ENCODE measurements at regions not wholly inside any gene's neighbourhood (a gene's known extent, or its start where the extent isn't known, plus 50 kb on each side); places are given as distances from the start of the nearest gene placed in this dataset.
"Not testable (repeated sequence)": the region's sequence is repeated elsewhere in the genome, so short reads cannot be mapped to it uniquely, and the experiment has no call there.

DNA sequence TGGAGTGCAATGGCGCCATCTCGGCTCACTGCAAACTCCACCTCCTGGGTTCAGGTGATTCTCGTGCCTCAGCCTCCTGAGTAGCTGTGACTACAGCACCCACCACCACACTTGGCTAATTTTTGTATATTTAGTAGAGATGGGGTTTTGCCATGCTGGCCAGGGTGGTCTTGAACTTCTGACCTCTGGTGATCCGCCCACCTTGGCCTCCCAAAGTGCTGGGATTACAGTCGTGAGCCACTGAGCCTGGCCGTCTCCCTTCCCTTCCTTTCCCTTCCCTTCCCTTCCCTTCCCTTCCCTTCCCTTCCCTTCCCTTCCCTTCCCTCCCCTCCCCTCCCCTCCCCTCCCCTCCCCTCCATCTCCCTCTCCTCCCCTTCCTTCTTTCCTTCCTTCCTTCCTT, 248.9 kb downstream of the NPIPA7 start:
- H3K27me3 ChIP-seq (replicated peaks; ENCODE audit: insufficient read depth); H3K4me1 ChIP-seq (replicated peaks); H3K9me3 ChIP-seq; H3K4me3 ChIP-seq; H3K36me3 ChIP-seq; DNase-seq (ENCODE audit: low spot score); intact Hi-C loops (cut with DNase I); H3K27ac ChIP-seq: not testable (repeated sequence)
- WGBS = 84% methylated on average over 6 of the region's 6 CpGs

DNA sequence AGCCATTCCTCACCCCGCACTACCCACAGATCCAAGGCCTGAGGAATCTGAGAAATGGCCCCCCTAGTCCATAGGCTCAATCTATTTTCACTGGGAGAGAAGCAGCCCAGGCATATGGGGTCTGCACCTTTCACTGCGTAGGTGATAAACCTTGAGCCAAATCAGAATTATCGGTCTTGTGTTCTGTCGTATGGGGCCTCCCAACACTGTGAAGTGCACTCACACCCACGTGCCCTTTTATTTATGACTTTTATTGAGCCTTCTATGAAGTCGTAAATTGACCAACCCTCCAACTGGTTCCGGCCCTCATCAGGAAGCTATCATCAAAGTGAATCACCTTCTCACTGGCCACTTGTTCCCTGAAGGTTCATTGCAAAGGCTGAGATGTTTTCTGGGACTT, 259.3 kb downstream of the NPIPA7 start:
- H3K27ac ChIP-seq; DNase-seq (ENCODE audit: low spot score); intact Hi-C loops (cut with DNase I); H3K36me3 ChIP-seq; H3K9me3 ChIP-seq; H3K27me3 ChIP-seq (replicated peaks; ENCODE audit: insufficient read depth); H3K4me3 ChIP-seq; H3K4me1 ChIP-seq (replicated peaks): not testable (repeated sequence)
- WGBS = 20% methylated on average over 7 of the region's 7 CpGs

DNA sequence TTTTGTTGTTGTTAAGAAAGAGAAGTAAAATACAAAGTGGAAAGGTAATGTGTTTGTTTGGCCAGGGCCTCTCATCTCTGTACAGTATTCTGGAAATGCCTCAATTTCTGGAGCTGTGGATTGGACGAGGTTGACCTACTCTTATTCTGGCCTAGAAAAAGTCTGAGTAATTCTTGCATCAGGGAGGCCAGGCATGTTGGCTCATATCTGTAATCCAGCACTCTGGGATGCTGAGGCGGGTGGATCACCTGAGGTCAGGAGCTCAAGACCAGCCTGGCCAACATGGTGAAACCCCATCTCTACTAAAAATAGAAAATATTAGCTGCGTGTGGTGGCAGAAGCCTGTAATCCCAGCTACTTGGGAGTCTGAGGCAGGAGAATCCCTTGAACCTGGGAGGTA, 259.8 kb downstream of the NPIPA7 start:
- H3K27ac ChIP-seq; intact Hi-C loops (cut with DNase I); DNase-seq (ENCODE audit: low spot score); H3K27me3 ChIP-seq (replicated peaks; ENCODE audit: insufficient read depth); H3K36me3 ChIP-seq; H3K9me3 ChIP-seq; H3K4me1 ChIP-seq (replicated peaks); H3K4me3 ChIP-seq: not testable (repeated sequence)
- WGBS = 81% methylated on average over 3 of the region's 3 CpGs

DNA sequence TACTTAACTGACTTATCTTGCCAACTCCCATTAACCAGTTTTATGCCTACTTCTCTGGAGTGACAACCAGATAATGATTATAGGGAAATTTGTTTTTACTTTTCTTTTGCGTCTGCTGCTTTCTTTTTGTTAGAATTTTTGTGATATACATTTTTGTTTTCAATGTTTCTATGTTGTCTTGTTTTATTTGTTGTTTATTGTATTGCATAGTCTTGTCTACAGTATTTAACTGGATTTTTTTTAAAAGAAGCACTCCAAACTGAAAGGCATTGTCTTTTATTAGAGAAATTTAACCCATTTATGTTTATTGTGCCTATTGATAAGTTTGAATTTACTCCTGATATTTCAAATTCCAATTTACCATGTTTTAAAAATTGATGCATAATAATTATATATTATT, 264.9 kb downstream of the NPIPA7 start:
- H3K36me3 ChIP-seq; intact Hi-C loops (cut with DNase I); H3K9me3 ChIP-seq; H3K27me3 ChIP-seq (replicated peaks; ENCODE audit: insufficient read depth); H3K27ac ChIP-seq; DNase-seq (ENCODE audit: low spot score); H3K4me1 ChIP-seq (replicated peaks); H3K4me3 ChIP-seq: not testable (repeated sequence)
- WGBS = 94% methylated on average over 1 of the region's 1 CpG

DNA sequence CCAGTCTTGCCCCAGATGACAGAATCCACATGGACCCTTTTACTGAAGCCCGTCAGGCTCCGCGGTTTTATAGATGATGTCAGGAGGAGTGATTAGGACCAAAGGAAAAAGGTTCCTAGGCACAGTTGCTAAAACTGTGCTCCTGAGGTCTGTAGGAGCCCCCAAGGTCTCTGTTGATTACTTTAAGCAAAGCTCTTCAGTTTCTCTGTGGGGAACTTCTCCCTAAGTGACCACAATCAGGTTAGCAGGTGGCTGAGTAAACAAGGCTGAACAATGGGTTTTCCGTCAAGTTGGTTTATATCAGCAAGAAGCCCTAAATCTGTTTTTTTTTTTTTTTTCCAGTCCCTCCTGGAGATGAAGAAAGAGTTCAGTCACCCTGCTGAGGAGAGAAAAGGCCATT, 269.1 kb downstream of the NPIPA7 start:
- H3K27ac ChIP-seq; H3K4me3 ChIP-seq; intact Hi-C loops (cut with DNase I); H3K4me1 ChIP-seq (replicated peaks); H3K27me3 ChIP-seq (replicated peaks; ENCODE audit: insufficient read depth); H3K36me3 ChIP-seq; DNase-seq (ENCODE audit: low spot score); H3K9me3 ChIP-seq: not testable (repeated sequence)
- 36% methylated on average over 1 of the region's 4 CpGs for WGBS

DNA sequence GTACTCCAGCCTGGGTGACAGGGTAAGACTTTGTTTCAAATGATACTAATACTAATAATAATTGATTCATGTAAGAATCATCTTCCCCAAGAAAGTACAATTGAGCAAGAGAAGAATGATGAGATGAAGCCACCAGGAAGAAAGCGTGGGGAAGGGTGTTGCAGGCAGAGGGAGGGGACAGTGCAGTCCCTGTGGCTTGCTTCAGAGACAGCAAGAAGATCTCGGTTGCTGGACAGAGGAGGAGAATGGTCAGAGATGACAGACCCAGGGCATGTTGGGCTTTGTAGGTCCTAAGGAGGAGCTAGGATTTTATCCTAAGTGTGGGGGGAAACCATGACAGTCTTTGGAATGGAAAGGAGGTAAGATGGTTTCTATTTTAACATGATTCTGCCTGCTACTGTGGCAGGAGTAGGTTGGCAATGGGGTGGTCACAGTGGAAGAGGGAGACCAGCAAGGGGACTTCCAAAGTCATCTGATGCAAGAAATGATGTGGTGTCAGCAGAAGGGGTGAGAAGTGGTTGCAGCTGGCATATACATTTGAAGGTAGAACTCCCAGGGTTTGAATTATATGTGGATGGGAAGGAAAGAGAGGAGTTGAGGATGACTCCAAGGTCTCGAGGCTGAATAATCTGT, 293.4 kb downstream of the NPIPA7 start:
- H3K27me3 ChIP-seq (replicated peaks; ENCODE audit: insufficient read depth); H3K4me3 ChIP-seq; H3K36me3 ChIP-seq; intact Hi-C loops (cut with DNase I); DNase-seq (ENCODE audit: low spot score); H3K27ac ChIP-seq; H3K4me1 ChIP-seq (replicated peaks); H3K9me3 ChIP-seq: not testable (repeated sequence)
- no CpG with 5 or more reads among the region's 3 CpGs for WGBS

DNA sequence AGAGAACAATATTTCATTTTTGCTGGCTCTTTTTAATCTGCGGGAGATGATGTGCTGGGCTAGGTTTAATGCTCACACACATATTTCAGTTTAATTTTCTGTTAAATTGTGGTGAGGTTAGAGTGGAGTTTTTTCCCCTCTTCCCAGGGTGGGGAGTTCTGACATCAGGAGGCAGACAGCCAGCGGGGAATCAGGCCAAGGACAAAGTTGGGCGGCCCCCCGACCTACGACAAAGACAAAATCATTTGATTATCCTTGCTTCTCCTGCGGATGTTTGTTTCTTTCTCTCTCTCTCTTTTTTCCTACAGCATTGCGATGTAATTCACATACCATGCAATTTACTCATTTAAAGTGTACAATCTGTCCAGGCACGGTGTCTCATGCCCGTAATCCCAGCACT, 295.9 kb downstream of the NPIPA7 start:
- intact Hi-C loops (cut with DNase I); H3K9me3 ChIP-seq; H3K4me1 ChIP-seq (replicated peaks); H3K27me3 ChIP-seq (replicated peaks; ENCODE audit: insufficient read depth); H3K27ac ChIP-seq; H3K36me3 ChIP-seq; DNase-seq (ENCODE audit: low spot score); H3K4me3 ChIP-seq: not testable (repeated sequence)
- whole genome bisulfite sequencing = no CpG with 5 or more reads among the region's 9 CpGs

DNA sequence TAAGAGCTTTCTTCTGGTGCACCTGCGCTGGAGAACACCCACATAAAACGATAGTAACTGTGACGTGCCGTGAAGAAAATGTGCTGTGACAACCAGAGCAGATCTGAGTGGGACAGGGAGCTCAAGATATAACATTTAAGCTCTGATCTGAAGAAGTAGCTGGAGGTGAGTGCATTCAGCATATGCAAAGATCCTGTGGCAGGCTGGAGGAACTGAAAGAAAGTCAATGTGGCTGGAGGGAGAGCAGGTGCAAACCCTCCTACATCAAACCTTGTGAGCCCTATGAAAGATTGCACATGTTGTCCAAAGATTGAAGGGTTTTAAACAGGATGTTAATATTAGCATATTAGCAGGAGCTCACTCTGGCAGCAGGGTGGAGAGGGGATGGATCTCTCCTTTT, 342.9 kb downstream of the NPIPA7 start:
- H3K27ac ChIP-seq; H3K4me3 ChIP-seq; H3K4me1 ChIP-seq (replicated peaks); H3K36me3 ChIP-seq; H3K9me3 ChIP-seq; intact Hi-C loops (cut with DNase I); H3K27me3 ChIP-seq (replicated peaks; ENCODE audit: insufficient read depth); DNase-seq (ENCODE audit: low spot score): not testable (repeated sequence)
- WGBS = no CpG with 5 or more reads among the region's 4 CpGs

DNA sequence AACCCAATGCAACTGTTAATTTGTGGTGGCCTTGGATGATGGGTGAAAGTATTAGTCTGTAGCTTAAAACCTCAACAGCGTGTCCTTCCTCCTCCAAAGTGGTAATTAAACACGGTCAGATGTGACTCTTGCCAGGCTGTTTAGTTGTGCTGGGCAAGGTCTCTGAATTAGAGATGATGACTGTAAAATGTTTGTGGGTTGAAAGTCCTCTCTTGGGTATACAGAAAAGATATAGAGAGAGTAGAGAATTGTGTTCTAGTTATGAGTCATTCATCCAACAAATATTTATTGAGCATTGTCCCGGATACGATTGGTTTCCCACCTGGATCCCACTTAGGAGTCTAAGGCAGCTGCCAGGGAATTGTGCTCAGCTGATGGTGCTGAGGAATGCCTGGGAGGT, 343.7 kb downstream of the NPIPA7 start:
- H3K27me3 ChIP-seq (replicated peaks; ENCODE audit: insufficient read depth); H3K27ac ChIP-seq; H3K36me3 ChIP-seq; H3K4me1 ChIP-seq (replicated peaks); DNase-seq (ENCODE audit: low spot score); H3K9me3 ChIP-seq; intact Hi-C loops (cut with DNase I); H3K4me3 ChIP-seq: not testable (repeated sequence)
- no CpG with 5 or more reads among the region's 4 CpGs for WGBS

DNA sequence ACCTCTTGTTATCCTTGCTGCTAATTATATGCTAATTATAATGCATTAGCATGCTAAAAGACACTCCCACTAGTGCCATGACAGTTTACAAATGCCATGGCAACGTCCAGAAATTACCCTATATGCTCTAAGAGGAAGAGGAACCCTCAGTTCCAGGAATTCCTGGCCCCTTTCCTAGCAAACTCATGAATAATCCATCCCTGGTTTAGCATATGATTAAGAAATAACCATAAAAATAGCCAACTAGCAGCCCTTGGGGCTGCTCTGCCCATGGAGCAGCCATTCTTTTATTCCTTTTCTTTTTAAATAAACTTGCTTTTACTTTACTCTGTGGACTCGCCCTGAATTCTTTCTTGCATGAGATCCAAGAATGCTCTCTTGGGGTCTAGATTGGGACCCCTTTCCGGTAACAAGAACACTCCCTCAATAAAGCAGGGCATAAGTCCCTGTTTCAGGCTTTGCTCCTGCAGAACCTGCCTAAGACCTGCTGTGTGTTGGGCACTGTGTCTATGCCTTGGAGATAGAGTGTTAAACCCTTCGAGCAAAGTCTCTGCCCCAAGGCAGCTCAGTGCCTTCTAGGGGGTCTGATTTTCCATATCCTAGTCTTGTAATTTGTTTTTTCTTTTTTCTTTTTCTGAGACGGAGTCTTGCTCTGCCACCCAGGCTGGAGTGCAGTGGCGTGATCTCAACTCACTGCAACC, 345.0 kb downstream of the NPIPA7 start:
- H3K36me3 ChIP-seq; H3K4me1 ChIP-seq (replicated peaks); intact Hi-C loops (cut with DNase I); H3K27ac ChIP-seq; H3K27me3 ChIP-seq (replicated peaks; ENCODE audit: insufficient read depth); H3K4me3 ChIP-seq; DNase-seq (ENCODE audit: low spot score); H3K9me3 ChIP-seq: not testable (repeated sequence)
- WGBS = no CpG with 5 or more reads among the region's 6 CpGs

DNA sequence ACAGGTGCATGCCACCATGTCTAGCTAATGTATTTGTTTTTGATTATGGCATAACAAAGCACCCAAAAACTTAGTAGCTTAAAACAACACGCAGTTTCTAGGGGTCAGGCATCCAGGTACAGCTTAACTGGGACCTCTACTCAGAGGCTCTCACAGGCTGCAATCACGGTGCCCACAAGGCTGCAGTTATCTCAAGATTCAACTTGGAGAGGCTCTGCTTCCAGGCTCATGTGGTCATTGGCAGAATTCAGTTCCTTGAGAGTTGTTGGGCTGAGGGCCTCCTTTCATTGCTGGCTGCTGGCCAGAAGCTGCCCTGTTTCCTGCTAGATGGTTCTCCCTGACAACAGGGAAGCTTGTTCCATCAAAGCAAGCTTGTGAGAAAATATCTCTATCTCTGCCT, 348.1 kb downstream of the NPIPA7 start:
- H3K27me3 ChIP-seq (replicated peaks; ENCODE audit: insufficient read depth); H3K4me1 ChIP-seq (replicated peaks); H3K4me3 ChIP-seq; H3K36me3 ChIP-seq; H3K27ac ChIP-seq; intact Hi-C loops (cut with DNase I); DNase-seq (ENCODE audit: low spot score); H3K9me3 ChIP-seq: not testable (repeated sequence)
- no CpG with 5 or more reads among the region's 2 CpGs for WGBS

DNA sequence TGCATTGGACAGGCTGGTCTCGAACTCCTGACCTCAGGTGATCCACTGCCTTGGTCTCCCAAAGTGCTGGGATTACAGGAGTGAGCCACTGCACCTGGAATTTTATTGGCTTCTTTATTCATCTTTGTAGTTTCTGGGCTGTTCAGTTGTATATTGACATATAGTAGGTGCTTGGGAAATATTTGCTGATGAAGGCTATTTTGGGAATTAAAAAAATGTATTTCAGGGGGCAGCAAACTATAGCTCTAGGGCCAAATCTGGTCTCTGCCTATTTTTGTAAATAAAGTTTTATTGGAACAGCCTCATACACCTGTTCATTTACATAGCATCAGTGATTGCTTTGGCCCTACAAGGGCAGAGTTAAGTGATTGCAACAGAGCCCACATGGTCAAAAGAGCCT, 363.6 kb downstream of the NPIPA7 start:
- H3K4me3 ChIP-seq; H3K4me1 ChIP-seq (replicated peaks); intact Hi-C loops (cut with DNase I); H3K9me3 ChIP-seq; H3K36me3 ChIP-seq; H3K27me3 ChIP-seq (replicated peaks; ENCODE audit: insufficient read depth); DNase-seq (ENCODE audit: low spot score); H3K27ac ChIP-seq: not testable (repeated sequence)
- 50% methylated on average over 1 of the region's 1 CpG for WGBS

DNA sequence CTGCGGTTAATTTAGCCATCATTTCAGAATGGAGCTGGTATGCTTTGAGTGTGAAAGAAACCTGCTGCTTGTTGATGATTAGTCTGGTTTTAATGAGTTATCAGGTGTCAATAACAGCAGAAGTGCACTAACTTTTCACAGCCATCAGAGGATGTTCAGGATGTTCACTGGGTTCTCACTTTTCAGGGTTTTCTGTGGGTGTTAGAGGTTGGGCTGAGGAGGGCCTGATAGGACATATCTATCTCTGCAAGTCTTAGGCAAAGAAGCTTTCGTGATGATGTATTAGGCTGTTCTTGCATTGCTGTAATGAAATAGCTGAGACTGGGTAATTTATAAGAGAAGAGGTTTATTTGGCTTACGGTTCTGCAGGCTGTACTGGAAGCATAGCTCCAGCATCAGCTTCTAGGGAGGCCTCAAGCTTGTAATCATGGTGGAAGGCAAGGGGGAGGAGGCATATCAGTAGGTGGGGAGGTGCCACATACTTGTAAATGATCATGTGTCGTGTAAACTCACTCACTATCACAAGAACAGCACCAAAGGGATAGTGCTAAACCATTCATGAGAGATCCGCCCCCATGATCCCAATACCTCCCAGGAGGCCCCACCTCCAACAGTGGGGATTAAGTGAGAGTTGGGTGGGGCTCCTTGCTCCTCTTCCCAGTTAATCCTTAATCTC, 376.2 kb downstream of the NPIPA7 start:
- H3K4me1 ChIP-seq (replicated peaks); H3K27ac ChIP-seq; intact Hi-C loops (cut with DNase I); H3K9me3 ChIP-seq; H3K36me3 ChIP-seq; H3K4me3 ChIP-seq; H3K27me3 ChIP-seq (replicated peaks; ENCODE audit: insufficient read depth); DNase-seq (ENCODE audit: low spot score): not testable (repeated sequence)
- WGBS = 89% methylated on average over 1 of the region's 5 CpGs

All from prostate gland (tissue), 2 donors.